Gastroesophageal sphincter (tissue), 4 donors: ENCODE measurements at regions not wholly inside any gene's neighbourhood (a gene's known extent, or its start where the extent isn't known, plus 50 kb on each side); places are given as distances from the start of the nearest gene placed in this dataset.

Experiments used
- ATAC-seq: fragments of 150-250 bp; one replicate; pipeline ENCODE4 v1.9.1; 2016; ENCODE audit warnings: mild to moderate bottlenecking, moderate library complexity
- H3K27ac ChIP-seq, 4 donors: fragments of 200-600 bp; sonication (generic) in 3 of 4; 1 replicate in 3 of 4; 2 replicates in 1 of 4; pipeline ENCODE4 v1.5.1; 2016 to 2019
- H3K27me3 ChIP-seq: fragments of 200-600 bp; sonication (generic); one replicate; pipeline ENCODE4 v1.5.1; 2019
- H3K36me3 ChIP-seq, 2 donors: fragments of 200-600 bp; sonication (generic); one replicate each; pipeline ENCODE4 v1.5.1; 2019; ENCODE audit warnings: control low read depth in 1 of 2
- H3K4me1 ChIP-seq, 3 donors: fragments of 200-600 bp; sonication (generic); 1 replicate in 2 of 3; 2 replicates in 1 of 3; pipeline ENCODE4 v1.5.1; 2016 to 2019; ENCODE audit warnings: control low read depth in 2 of 3
- H3K4me3 ChIP-seq, 2 donors: fragments of 200-600 bp; sonication (generic); one replicate each; pipeline ENCODE4 v1.5.1; 2019; ENCODE audit warnings: mild to moderate bottlenecking in 1 of 2, moderate library complexity in 1 of 2
- H3K9me3 ChIP-seq, 3 donors: fragments of 200-600 bp; sonication (generic); one replicate each; pipeline ENCODE4 v1.5.1; 2017 to 2019; ENCODE audit warnings: control low read depth in 2 of 3
- CTCF ChIP-seq, 4 experiments: fragments of 200-600 bp in 2 of 4; fragments of 450-650 bp in 2 of 4; sonication (generic) in 1 of 4; IDR thresholded peaks; one replicate each; pipeline ENCODE4 v1.5.1; 2017 to 2019; ENCODE audit warnings: antibody characterized with exemption in 4 of 4, mild to moderate bottlenecking in 2 of 4, moderate library complexity in 2 of 4
- EP300 ChIP-seq: sonication (generic); formaldehyde crosslinking; IDR thresholded peaks from one replicate; pipeline ENCODE4 v1.6.1; 2017; ENCODE audit warnings: antibody characterized with exemption, mild to moderate bottlenecking
- POLR2A ChIP-seq, 2 donors: fragments of 450-650 bp; IDR thresholded peaks; one replicate each; pipeline ENCODE4 v1.6.1; 2017; ENCODE audit warnings: antibody characterized with exemption in 2 of 2, mild to moderate bottlenecking in 2 of 2, moderate library complexity in 1 of 2
- POLR2AphosphoS5 ChIP-seq: sonication (generic); formaldehyde crosslinking; IDR thresholded peaks from one replicate; pipeline ENCODE4 v1.6.1; 2017; ENCODE audit warnings: antibody characterized with exemption
- WGBS, 2 donors: methylation state at CpG; one replicate each; pipeline ENCODE4 v1.1.5; 2018; ENCODE audit warnings: low coverage in 1 of 2; 5-methylcytosine and 5-hydroxymethylcytosine counted together

- 51 to 79% methylated on average over 3 of the region's 3 CpGs for WGBS, 2 donors
- no peak overlapping the region for H3K27ac ChIP-seq
Measured at GRCh38 chr14:84273181-84273580, 1256.8 kb upstream of the FLRT2 start.

DNA sequence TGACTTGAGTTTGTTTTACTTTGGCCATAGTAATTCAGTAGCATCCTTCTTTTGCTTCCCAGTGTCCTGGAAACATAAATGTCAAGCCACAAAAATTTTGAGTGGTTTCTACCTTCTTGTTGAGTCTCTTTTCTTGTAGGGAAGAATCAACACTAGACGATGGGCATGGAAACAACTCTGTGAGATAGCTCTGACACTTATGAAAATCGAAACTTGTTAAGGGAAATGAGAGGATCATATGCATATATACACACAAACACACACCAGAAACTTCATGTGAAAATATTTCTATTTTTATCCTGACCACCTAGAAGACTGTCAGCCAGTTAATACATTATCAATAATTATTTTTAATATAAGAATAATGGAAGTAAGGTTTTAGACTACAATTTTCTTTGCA lies 1247.3 kb upstream of the FLRT2 start:
- Histone ChIP-seq H3K9me3 (no peaks in the 10 kb centered on the region), H3K4me1 (no peaks in the 10 kb centered on the region)
- WGBS, 2 donors = 92 to 100% methylated on average over 2 of the region's 2 CpGs

More at GRCh38 chr14:84273181-84273580, 1256.8 kb upstream of the FLRT2 start:
- Histone ChIP-seq H3K9me3 (no peaks in the 10 kb centered on the region), H3K36me3 (no peaks in the 10 kb centered on the region), H3K4me1 (no peaks in the 10 kb centered on the region), H3K4me3 (no peak overlapping the region), H3K27me3 (no peaks in the 10 kb centered on the region)
- TF ChIP-seq EP300 = no peak
- ATAC-seq = no peak

DNA sequence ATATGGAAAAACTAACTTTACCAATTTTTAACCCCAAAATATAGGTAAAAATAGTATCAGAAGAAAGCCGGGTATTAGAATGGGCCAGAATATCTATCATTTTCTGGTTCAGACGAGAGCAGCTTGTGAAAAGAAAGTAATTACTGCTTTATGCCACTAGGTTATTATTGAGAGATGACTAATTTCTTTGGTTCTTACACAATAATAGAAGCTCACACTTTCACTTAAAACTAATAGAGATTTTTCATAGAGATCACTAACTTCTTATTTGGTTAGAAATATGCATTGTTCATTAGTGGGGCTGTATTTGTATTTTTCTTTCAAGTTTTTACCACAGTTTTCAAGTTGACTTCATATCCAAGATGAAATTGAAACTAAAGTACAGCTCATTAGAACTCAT lies 1241.2 kb upstream of the FLRT2 start:
- no peaks in the 10 kb centered on the region for H3K36me3 ChIP-seq
- no peaks in the 10 kb centered on the region for H3K4me1 ChIP-seq
- ATAC-seq = no peak
- WGBS, 2 donors = 60 to 74% methylated on average over 2 of the region's 2 CpGs
- H3K27ac ChIP-seq = no peak overlapping the region
- H3K4me3 ChIP-seq = no peak overlapping the region
- no peak for TF ChIP-seq POLR2AphosphoS5
- H3K9me3 ChIP-seq = no peaks in the 10 kb centered on the region
- no peaks in the 10 kb centered on the region for H3K27me3 ChIP-seq

More for the DNA sequence above, 1247.3 kb upstream of the FLRT2 start:
- ATAC-seq = no peak
- no peak overlapping the region for H3K4me3 ChIP-seq
- no peak overlapping the region for H3K27ac ChIP-seq
- TF ChIP-seq POLR2AphosphoS5 (no peak), CTCF (IDR thresholded peaks at IDR 0.05) (no peak), EP300 (no peak), POLR2A (IDR thresholded peaks at IDR 0.05) (no peak)
- no peaks in the 10 kb centered on the region for H3K36me3 ChIP-seq
- H3K27me3 ChIP-seq = no peaks in the 10 kb centered on the region

DNA sequence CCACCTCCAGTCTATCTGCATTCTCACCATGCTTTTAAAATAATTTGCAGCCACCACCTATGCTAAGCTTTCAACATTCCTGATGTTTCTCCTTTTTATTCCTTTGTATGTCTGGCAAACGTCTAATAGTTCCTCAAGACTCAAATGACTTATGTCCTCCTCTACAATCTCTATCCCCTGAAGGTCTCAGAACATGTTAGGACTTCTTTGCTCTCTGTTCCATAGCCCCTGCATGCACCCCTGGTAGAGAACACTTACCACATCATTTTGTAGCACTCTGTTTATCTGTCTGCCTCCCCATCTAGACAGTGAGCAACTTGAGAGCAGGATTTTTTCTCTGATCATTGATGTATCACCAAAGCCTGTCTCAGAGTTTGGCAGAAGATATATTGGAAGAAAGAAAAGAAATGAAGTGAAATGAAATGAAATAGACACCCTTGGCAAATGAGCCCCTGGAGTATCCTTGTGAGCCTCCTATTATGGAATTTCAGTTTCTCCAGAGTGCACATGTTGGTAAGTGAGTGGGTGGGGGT lies 1231.2 kb upstream of the FLRT2 start:
- no peak overlapping the region for H3K27ac ChIP-seq
- H3K4me1 ChIP-seq = no peaks in the 10 kb centered on the region
- H3K4me3 ChIP-seq = no peak overlapping the region
- no peaks in the 10 kb centered on the region for H3K27me3 ChIP-seq
- no peaks in the 10 kb centered on the region for H3K36me3 ChIP-seq
- H3K9me3 ChIP-seq = no peaks in the 10 kb centered on the region
- 47 to 93% methylated on average over 1 of the region's 1 CpG for WGBS, 2 donors
- ATAC-seq = no peak
- TF ChIP-seq CTCF (IDR thresholded peaks at IDR 0.05) = no peak
- TF ChIP-seq EP300 = no peak
- TF ChIP-seq POLR2A (IDR thresholded peaks at IDR 0.05) = no peak
- no peak for TF ChIP-seq POLR2AphosphoS5

DNA sequence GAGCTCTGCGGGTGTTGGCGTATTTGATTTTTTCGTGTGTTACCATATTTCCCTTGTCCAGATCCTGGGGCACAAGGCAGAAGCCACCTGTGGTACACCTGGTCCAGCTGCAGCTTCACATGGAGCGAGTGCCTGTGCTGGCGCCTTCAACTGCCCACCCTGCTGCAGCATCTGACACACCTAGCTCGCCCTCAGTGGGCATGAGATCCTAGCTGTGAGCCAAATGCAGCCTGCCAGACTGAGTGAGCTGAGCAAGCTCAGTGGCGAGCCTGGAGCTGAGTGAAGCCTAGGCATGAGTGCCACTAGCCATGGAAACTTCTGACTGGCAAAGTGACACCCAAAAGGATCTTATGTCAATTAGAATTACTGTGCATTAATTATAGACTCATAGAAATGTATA lies 1226.8 kb upstream of the FLRT2 start:
- TF ChIP-seq POLR2AphosphoS5 (no peak), EP300 (no peak), POLR2A (IDR thresholded peaks at IDR 0.05) (no peak), CTCF (IDR thresholded peaks at IDR 0.05) (no peak)
- H3K9me3 ChIP-seq = peaks cover 0 to 26% (median 0%) of the 10 kb centered on the region in 3 donors
- ATAC-seq = no peak
- no peaks in the 10 kb centered on the region for H3K4me1 ChIP-seq
- no peak overlapping the region for H3K4me3 ChIP-seq
- 95 to 100% methylated on average over 2 to 4 of the region's 7 CpGs for WGBS, 2 donors
- no peaks in the 10 kb centered on the region for H3K36me3 ChIP-seq
- no peaks in the 10 kb centered on the region for H3K27me3 ChIP-seq
- no peak overlapping the region for H3K27ac ChIP-seq

DNA sequence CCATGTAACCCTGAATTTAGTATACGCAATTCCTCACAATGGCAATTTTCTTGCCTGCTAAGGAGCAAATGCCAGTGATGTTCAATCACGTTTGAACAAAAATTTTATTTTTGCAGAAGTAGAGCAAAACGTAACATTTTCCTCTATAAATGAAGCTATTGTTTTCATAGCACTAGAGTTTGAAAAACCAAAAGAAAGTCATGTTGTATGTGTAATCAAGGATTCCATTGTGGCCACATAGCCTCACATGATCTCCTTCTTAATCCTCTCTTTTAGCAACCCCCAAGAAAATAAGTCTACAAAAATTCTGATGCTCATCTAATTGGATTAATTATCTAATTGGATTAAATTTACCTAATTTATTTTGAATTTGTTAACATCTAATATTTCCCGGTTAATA lies 1217.4 kb upstream of the FLRT2 start:
- no peak overlapping the region for H3K27ac ChIP-seq
- H3K9me3 ChIP-seq = peaks cover 0 to 5% (median 0%) of the 10 kb centered on the region in 3 donors
- TF ChIP-seq POLR2AphosphoS5 (no peak), EP300 (no peak), POLR2A (IDR thresholded peaks at IDR 0.05) (no peak), CTCF (IDR thresholded peaks at IDR 0.05) (no peak)
- WGBS, 2 donors = 81 to 83% methylated on average over 4 of the region's 4 CpGs
- H3K36me3 ChIP-seq = no peaks in the 10 kb centered on the region
- H3K27me3 ChIP-seq = no peaks in the 10 kb centered on the region
- H3K4me1 ChIP-seq = no peaks in the 10 kb centered on the region
- ATAC-seq = no peak
- H3K4me3 ChIP-seq = no peak overlapping the region
